Esophagus muscularis mucosa (tissue), 4 donors: ENCODE measurements at regions not wholly inside any gene's neighbourhood (a gene's known extent, or its start where the extent isn't known, plus 50 kb on each side); places are given as distances from the start of the nearest gene placed in this dataset.

ENCODE experiments used
- DNase-seq: peaks from one replicate; pipeline ENCODE4 v3.0.0-alpha.2; 2017; ENCODE audit errors: extremely low spot score
- H3K27ac ChIP-seq, 4 donors: fragments of 200-600 bp; sonication (generic); replicated peaks in 1 of 4; 1 replicate in 3 of 4; 2 replicates in 1 of 4; pipeline ENCODE4 v1.5.1; 2016 to 2019; ENCODE audit warnings: mild to moderate bottlenecking in 1 of 4
- H3K27me3 ChIP-seq, 4 donors: fragments of 200-600 bp; sonication (generic); one replicate each; pipeline versions ENCODE4 v1.5.1 to v1.6.0; 2016 to 2019
- H3K36me3 ChIP-seq, 4 donors: fragments of 200-600 bp; sonication (generic); one replicate each; pipeline ENCODE4 v1.5.1; 2016 to 2019
- H3K4me1 ChIP-seq, 4 donors: fragments of 200-600 bp; sonication (generic); one replicate each; pipeline ENCODE4 v1.5.1; 2016 to 2019
- H3K4me3 ChIP-seq, 4 donors: fragments of 200-600 bp; sonication (generic); 1 replicate in 2 of 4; 2 replicates in 2 of 4; pipeline ENCODE4 v1.5.1; 2016 to 2019; ENCODE audit warnings: mild to moderate bottlenecking in 4 of 4, moderate library complexity in 1 of 4
- H3K9me3 ChIP-seq, 4 donors: fragments of 200-600 bp; sonication (generic); 1 replicate in 3 of 4; 2 replicates in 1 of 4; pipeline ENCODE4 v1.5.1; 2016 to 2019
- EP300 ChIP-seq: sonication (generic); formaldehyde crosslinking; IDR thresholded peaks from one replicate; pipeline ENCODE4 v1.6.1; 2017; ENCODE audit warnings: antibody characterized with exemption
- POLR2A ChIP-seq: fragments of 450-650 bp; IDR thresholded peaks from one replicate; pipeline ENCODE4 v1.6.1; 2017; ENCODE audit warnings: antibody characterized with exemption, moderate library complexity, mild to moderate bottlenecking, low read depth
- POLR2AphosphoS5 ChIP-seq, 2 donors: sonication (generic); formaldehyde crosslinking; IDR thresholded peaks; one replicate each; pipeline ENCODE4 v1.6.1; 2017; ENCODE audit warnings: antibody characterized with exemption in 2 of 2
- WGBS: methylation state at CpG from one replicate; pipeline ENCODE4 v1.1.5; 2018; 5-methylcytosine and 5-hydroxymethylcytosine counted together
- intact Hi-C: fragments of 100-400 bp; cut with DNase I; formaldehyde crosslinking; loops from one replicate; pipeline ENCODE4 v1.15.1; 2023
- TF ChIP-seq, protein P1 (sequence below), 3 experiments: fragments of 200-600 bp in 2 of 3; fragments of 450-650 bp in 1 of 3; sonication (generic) in 2 of 3; IDR thresholded peaks; one replicate each; pipeline ENCODE4 v1.5.1; 2017 to 2019; ENCODE audit warnings: antibody characterized with exemption in 3 of 3, mild to moderate bottlenecking in 2 of 3, moderate library complexity in 1 of 3

DNA sequence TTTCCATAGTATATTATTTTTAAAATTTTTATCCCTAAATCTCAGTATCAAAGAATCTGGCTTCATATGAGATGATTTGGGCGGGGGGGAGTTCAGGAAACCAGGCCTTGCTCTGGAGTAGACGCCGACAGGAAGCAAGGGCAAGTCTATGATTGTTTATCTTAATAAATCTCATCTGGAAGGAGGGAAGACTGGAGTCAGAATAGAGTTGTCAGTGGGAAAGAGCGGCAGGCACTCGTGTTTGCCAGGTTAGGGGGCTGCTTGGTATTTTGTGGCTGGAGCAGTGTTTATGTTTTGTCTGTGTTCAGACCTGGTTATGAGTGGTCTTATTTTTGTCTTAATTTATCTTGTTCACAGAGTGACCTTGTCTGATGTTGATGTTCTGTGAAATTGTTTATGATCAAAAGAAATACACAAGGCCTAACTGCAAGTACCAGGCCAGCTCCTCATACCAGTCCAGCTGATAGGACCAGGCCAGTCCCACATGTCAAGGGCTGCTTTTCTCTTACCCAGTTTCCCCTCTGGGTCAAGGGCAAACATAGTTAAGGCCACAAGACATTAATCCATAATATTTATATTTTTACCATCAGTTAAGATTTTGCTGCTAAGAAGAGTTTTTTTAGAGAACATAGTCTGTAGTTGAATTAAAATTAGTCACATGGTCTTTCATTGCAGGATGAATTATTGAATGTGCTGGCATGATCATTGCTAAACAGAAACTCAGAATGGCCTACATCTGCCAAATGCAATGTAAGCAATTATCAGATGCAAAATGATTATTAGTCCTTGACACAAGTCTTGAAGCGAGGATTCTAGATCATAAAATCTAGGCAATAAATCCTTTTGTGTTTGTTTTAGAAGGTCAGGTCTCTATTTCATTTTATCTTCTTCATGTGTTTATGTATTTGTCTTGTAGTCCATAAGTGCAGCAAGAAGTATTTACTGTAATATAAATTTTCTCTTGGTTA, 176.5 kb downstream of the GASK1B start:
- H3K9me3 ChIP-seq = no peaks in the 10 kb centered on the region
- H3K4me3 ChIP-seq = no peak overlapping the region
- peaks cover 0 to 13% (median 8%) of the 10 kb centered on the region in 4 donors for H3K4me1 ChIP-seq
- TF ChIP-seq POLR2AphosphoS5 (IDR thresholded peaks at IDR 0.05) (no peak), POLR2A (no peak), EP300 (no peak)
- TF ChIP-seq, protein P1, sequence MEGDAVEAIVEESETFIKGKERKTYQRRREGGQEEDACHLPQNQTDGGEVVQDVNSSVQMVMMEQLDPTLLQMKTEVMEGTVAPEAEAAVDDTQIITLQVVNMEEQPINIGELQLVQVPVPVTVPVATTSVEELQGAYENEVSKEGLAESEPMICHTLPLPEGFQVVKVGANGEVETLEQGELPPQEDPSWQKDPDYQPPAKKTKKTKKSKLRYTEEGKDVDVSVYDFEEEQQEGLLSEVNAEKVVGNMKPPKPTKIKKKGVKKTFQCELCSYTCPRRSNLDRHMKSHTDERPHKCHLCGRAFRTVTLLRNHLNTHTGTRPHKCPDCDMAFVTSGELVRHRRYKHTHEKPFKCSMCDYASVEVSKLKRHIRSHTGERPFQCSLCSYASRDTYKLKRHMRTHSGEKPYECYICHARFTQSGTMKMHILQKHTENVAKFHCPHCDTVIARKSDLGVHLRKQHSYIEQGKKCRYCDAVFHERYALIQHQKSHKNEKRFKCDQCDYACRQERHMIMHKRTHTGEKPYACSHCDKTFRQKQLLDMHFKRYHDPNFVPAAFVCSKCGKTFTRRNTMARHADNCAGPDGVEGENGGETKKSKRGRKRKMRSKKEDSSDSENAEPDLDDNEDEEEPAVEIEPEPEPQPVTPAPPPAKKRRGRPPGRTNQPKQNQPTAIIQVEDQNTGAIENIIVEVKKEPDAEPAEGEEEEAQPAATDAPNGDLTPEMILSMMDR (IDR thresholded peaks at IDR 0.05) = no peak
- WGBS = 63% methylated on average over 6 of the region's 6 CpGs
- no peak overlapping the region for H3K27ac ChIP-seq
- H3K27me3 ChIP-seq = no peaks in the 10 kb centered on the region
- H3K36me3 ChIP-seq = no peaks in the 10 kb centered on the region
- no peak for DNase-seq
- intact Hi-C loops = loop anchor here (10.0 kb wide), 1 partner anchor 258 kb away; no protein-coding TSS in a partner anchor

- no peak for DNase-seq
- Histone ChIP-seq H3K27ac (no peak overlapping the region), H3K9me3 (no peaks in the 10 kb centered on the region), H3K4me3 (no peak overlapping the region), H3K4me1 (peaks cover 0 to 13% (median 8%) of the 10 kb centered on the region in 4 donors), H3K36me3 (no peaks in the 10 kb centered on the region), H3K27me3 (no peaks in the 10 kb centered on the region)
- TF ChIP-seq POLR2AphosphoS5 (IDR thresholded peaks at IDR 0.05) (no peak), POLR2A (no peak), EP300 (no peak)
- TF ChIP-seq, protein P1 (IDR thresholded peaks at IDR 0.05) = no peak
- intact Hi-C loops = loop anchor here (10.0 kb wide), 1 partner anchor 260 kb away; no protein-coding TSS in a partner anchor
- 60% methylated on average over 6 of the region's 6 CpGs for WGBS
These were observed 178.0 kb downstream of the GASK1B start for GRCh38 chr4:157994863-157995262.

GRCh38 chr4:157992948-157993839, 179.6 kb downstream of the GASK1B start:
- no peak for DNase-seq
- H3K27ac ChIP-seq = peak overlapping the region in 1 of 4 donors; percentile 8

GRCh38 chr4:157992038-157992705, 180.7 kb downstream of the GASK1B start:
- intact Hi-C loops = loop anchor here (2.0 to 10.0 kb wide), 2 partner anchors 181 to 263 kb away; partner anchors contain the start of gene GASK1B
- Histone ChIP-seq H3K27me3 (no peaks in the 10 kb centered on the region), H3K27ac (peak overlapping the region in 3 of 4 donors; percentile 22 to 67 (median 49)), H3K4me1 (peaks cover 0 to 13% (median 8%) of the 10 kb centered on the region in 4 donors), H3K36me3 (no peaks in the 10 kb centered on the region), H3K9me3 (no peaks in the 10 kb centered on the region), H3K4me3 (peak overlapping the region; percentile 32 to 52 (median 37))
- TF ChIP-seq, protein P1 (IDR thresholded peaks at IDR 0.05) = peak; percentile 68 to 74 (median 74)
- TF ChIP-seq POLR2AphosphoS5 (IDR thresholded peaks at IDR 0.05) (peak in 1 of 2 donors; percentile 45), POLR2A (no peak)
- DNase-seq = no peak
- 19% methylated on average over 6 of the region's 6 CpGs for WGBS

More at GRCh38 chr4:157992948-157993839, 179.6 kb downstream of the GASK1B start:
- no peaks in the 10 kb centered on the region for H3K9me3 ChIP-seq
- H3K4me1 ChIP-seq = peaks cover 0 to 13% (median 8%) of the 10 kb centered on the region in 4 donors
- intact Hi-C loops = loop anchor here (2.0 to 10.0 kb wide), 2 partner anchors 180 to 262 kb away; partner anchors contain the start of gene GASK1B
- TF ChIP-seq, protein P1 (IDR thresholded peaks at IDR 0.05) = no peak
- TF ChIP-seq POLR2A (no peak), EP300 (no peak), POLR2AphosphoS5 (IDR thresholded peaks at IDR 0.05) (no peak)
- no peak overlapping the region for H3K4me3 ChIP-seq
- 91% methylated on average over 4 of the region's 4 CpGs for WGBS
- no peaks in the 10 kb centered on the region for H3K36me3 ChIP-seq
- H3K27me3 ChIP-seq = no peaks in the 10 kb centered on the region
